Kidney glomerular epithelial cell (primary cell): ENCODE measurements at regions not wholly inside any gene's neighbourhood (a gene's known extent, or its start where the extent isn't known, plus 50 kb on each side); places are given as distances from the start of the nearest gene placed in this dataset.
A peak's percentile ranks its signal among the peaks of the same experiment; 100 is the strongest.

Experiments
- DNase-seq: peaks from one replicate; lab custom pipeline; 2025; lab: John Stamatoyannopoulos, UW

DNA sequence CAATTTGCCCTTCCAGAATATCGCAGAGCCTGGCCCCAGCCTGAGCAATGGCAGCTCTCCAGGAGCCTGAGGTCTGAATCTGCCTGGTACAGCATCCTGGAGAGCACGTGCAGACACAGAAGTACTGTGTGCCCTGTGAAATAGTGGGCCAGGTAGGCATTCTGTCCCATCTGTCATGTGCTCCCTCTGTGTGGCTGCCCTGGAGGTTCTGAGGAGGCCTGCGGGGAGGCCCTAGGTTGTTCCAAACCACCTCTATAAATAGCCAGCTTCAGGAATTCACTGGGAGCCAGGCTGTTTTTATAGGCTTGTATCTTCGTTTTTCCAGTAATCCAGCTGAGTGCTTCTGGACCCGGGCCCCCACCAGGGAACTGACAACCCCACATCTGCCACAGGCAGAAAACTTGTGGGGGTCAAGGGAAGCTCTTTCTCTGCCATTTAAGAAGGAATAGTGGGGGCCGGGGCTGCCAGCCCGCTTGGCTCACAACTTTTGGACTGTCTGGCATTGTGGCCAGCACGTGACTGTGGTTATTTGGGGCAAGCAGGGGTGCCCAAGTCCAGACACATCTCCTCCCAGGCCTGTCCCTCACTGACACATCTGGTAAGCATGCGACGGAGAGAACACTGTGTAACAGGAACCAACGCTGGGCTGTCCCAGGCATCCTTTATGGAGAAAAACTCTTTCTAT lies 356.3 kb upstream of the TNRC6C start:
- no peak for DNase-seq

DNA sequence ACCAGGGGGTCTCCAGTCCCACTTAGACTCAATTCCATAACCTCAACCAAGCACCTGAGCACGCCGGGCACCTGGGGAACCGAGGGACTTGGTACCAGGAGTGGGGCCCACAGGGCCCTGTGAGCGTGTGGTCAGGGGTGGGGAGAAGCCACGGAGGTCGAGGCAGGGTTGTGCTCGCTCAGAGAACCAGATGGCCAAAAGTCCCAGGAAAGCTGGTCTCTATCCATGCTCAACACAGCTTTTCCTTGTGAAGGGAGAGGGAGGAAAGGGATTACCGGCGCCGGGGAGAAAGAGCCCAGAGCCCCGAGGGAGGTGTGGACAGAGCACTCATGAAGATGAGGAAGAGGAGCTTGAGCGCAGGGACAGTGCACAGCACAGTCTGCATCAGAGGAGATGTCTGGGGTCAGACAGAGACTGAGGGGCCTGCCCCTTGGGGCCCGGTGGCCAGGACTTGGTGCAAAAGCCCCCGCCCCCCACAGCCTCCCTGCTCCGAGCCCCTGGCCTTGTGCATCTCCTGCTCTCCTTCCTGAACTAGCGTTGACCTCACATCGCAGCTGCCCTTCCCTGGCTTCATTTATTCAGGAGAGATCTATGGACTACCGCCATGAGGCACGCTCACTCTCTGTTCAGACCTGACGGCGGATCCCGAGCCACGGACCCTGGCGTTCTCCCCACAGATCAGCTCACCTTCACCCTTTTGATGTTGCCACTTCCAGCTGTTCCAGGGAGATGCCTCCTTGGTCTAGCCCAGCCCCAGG lies 355.4 kb upstream of the TNRC6C start:
- DNase-seq: no peak

DNA sequence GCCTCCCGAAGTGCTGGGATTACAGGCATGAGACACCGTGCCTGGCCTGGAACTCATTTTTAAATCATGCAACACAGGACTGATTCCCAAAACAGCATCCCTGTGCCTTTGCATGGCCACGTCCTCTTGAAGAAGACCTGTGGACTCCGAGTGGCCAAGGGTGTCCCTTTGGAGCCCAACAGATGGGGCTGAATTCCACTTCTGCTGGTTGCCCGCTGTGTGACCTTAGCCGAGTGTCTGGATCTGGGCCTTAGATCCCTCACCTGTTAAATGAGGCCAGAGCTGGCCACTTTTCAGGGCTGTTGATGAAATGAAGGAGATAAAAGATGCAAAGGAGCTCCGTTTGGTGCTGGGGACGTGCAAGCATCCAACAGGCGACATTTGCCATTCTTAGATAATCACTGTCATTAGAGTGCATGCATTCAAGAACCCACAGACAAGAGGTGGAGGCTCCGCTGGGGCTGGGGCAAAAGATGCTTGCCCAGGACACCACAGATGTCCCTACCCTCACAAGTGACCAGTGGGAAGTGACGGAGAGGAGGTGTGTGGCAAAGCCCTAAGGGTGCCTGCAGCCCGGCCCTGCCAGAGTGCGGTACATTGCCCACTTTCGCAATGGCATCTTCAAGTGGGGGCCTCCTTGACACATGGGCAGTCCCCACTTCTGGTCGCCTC lies 354.1 kb upstream of the TNRC6C start:
- no peak for DNase-seq

DNA sequence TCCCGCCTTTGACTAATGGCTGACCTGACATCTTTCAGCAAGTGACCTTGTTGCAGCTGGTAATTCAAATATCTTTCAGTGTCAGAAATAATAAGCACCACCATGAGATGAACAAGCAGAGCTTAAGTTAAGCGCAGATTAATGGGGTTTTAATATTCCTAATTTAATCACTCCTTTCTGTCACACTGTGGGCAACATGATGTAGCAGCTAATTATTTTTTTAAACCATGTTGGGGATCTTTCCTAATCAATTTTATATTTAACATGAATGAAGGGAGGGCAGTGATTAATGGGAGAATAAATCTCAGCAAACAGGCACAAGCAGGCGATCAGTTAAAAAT lies 353.6 kb upstream of the TNRC6C start:
- DNase-seq: no peak

DNA sequence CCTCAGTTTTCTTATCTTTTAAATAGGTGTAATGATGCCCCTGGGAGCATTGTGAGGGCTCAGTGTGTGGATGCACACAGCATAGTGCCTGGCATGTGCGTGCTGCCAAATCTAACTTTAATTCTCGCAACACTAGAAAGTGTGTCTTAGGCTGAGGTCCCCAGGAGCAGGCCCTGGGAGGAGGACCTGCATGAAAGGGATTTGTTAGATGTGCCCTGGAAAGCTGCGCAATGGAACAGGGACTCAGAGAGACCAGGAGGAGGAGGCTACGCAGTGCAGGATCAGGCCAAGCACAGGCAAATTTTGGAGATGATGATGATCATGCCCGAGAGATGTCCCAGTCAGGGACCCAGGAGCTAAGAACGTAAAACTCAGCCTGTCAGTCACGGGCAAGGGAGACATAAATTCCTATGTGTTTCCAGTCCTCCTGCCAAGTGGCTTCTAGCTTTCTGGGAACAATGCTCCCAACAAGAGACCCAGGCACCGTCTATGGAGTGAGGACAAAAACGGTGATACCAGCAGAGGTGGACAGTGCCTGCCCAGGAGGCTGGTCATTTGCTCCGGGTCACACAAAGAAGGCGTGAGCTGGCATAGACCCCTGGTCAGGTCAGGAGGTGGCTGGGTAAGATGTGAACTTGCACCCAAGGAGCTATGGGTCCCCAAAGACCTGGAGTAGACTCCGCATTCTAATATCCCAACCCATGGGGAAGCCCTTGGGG lies 352.2 kb upstream of the TNRC6C start:
- no peak for DNase-seq

DNA sequence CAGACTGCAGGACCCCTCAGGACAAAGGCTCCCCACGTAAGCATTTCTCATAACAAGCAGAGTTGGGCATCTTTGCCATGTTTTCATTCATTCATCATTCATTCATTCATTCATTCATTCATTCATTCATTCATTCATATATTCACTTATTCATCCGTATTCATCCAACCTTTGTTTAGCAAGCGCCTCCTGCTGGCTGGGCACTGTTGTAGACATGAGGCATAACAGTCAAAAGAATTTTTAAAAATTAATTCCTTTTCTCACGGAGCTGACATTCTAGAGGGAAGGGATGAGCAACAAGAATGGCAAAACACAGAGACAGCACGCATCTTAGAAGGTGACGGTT lies 351.7 kb upstream of the TNRC6C start:
- DNase-seq: no peak

DNA sequence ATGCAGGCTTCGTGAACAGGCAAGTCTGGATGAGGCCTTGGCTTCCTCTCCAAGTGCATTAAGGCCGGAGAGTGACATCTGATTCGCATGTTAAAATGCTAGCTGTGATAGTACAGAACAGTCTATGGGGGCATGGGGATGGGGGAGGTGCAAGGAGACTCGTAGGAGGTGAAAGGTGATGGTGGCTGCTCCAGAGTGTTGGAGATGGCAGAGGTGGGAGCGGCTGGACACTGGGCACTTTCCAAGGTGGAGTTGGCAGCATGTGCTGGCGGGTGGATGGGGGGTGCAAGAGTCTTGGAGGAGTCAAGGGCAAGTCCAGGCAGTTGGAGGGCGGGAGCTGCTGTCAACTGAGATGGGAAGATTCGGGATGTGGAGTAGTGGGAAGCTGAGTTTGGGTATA lies 350.9 kb upstream of the TNRC6C start:
- no peak for DNase-seq

DNA sequence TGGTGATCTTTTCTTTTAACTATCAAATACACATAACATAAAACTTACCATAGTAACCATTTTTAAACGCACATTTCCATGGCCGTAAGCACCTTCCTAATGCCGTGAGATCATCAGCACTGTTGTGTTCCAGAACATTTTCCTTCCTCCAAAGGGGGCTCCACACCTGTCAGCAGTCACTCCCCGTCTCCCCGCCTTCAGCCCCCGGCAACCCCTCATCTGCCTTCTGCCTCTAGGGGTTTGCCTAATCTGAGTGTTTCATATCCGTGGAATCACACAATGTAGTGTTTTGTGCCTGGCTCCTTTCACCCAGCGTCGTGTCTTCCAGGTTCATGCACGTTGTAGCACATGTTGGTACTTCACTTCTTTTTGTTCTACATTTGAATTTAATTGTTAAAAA lies 350.1 kb upstream of the TNRC6C start:
- no peak for DNase-seq

DNA sequence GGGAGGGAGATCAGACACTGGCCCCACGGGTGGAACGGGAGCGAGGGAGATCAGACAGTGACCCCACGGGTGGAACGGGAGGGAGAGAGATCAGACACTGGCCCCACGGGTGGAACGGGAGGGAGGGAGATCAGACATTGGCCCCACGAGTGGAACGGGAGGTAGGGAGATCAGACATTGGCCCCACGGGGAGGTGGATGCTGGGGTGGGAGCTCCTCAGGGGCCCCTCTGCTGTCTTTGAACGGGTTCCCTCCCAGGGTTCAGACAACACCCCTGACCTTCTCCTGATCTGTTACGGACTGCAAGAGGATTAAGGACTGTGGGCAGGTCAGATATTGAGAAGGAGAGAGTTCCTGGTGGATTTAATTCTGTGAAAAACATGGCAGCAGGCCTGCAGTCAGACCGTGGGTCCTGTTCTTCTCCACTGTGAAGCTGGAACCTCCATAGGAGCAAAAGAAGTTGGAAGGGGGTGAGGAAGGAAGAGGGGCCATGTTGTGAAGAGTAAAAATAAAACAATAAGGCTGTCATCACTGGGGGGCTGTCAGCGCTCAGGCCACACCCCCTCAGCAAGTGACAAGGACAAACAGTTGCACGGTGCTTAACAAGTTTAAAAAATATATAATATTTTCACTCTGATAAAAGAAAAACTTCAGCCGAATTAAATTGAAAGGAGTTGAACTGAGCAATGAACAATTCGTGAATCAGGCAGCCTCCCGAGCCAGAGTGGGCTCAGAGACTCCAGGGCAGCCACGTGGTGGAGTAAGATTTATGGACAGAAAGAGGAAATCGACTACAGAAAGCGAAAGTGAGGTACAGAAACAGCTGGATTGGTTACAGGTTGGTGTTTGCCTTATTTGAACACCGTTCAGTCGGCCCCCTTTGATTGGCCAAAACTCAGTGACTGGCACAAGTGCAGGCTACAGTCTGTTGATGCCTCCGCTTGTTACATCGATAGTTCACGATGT lies 348.7 kb upstream of the TNRC6C start:
- no peak for DNase-seq

DNA sequence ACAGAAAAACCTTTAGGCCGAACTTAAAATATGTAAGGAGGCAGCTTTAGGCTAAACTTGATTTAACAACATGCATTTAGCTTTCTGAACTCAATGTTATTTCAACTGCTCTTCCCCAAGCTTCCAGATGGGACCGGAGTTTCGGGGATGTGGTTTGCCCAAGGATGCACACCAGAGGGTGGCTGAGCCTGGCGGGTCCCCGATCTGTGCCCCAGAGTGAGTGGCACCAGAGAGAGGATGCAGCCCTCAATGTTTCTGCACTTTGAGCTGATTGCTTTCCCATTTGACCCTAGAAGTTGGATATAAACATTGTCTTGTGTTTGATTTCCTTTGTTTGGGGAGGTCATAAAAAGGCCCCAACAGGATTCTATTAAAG lies 348.0 kb upstream of the TNRC6C start:
- no peak for DNase-seq

DNA sequence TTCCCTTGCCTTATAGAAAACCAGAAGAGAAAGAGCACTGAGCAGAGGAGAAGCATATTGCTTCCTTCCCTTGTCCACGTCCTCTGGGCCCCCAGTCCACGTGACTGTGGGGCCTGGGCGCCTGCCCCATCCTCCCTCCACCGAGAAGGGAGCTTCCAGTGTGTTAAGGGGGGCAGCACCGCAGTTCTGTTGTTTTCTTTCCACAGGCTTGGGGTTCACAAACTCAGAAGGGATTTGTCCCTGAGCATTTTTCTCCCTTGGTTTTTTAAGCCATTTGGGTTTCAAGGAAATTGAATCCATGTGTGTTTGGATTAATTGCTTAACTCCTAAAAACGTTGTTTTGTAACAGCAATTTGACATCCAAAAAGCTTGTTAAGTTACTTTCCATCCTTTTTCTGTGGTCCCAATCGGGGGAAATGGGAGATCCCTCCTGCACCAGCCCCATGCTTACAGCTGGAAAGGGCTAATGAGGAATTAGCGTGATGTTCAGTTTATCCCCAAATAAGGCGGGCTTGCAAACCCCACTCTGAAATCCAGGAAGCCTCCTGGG lies 347.5 kb upstream of the TNRC6C start:
- DNase-seq: no peak

DNA sequence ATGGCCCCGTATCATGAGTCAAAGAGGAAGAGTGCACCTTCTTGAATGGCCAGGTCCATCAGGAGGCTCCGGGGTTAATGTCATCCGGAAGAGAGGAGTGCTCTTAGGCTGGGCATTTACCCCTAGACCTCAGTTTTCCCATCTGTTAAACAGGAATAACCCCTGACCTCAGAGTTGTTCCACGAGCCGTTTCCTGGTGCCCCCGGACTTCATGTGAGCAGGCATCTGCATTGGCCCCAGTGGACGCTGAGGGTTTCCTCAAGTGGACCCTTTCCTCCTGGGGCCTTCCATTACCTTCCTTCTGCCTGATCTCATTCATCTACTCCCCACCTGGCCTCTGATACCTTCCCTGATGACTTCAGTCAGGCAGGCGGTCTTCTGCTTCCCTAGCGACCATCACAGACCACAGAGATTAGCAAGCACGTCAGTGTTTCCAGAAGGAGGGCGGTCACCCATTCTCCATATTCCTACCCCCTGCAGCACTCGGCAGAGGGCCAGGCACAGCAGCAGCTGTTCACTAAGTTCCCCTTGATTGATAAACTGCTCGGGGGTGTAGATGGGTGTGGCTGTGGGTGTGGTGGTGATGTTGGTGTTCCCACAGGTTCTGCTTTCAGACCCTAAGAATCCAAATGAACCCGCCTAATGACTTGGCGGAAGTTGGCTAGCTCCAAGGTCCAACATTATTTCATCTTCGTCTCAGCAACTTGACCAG lies 346.6 kb upstream of the TNRC6C start:
- DNase-seq: no peak

DNA sequence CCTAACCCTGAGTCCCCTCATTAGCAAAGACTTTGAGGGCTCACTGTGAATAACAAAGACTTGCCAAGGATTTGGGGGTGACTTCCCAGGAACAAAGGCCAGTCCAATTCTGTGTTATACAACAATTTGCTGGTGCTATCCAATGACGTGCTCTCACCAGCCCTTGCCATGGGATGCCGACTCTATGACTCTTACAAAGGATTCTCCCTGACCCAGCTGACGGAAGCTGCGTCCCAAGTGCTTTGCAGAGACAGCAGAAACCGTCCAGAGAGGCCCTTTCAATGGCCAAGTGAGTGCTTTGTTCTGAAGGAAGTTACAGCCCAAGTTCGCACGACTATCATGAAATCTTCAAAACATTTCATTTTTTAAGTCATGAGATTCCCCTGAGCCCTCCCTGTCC lies 345.3 kb upstream of the TNRC6C start:
- DNase-seq: no peak

DNA sequence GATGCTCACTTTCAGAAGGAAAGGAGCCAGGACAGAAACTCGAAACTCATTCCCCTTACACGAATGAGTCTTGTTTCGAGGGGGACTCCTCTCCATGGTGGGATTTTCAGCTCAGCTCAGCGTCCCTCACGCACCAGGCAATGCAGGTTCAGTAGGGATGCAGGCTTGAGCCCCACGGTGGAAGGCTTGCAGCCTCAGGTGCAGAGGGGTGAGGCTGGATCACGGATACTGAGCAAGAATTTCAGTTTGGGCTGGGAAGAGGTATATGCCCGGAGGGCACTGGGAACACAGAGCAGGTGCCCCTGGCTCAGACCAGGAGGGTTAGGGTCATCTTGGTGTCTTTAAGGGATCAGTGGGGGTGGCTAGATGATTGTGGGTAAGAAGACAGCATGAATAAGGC lies 344.9 kb upstream of the TNRC6C start:
- DNase-seq: no peak

DNA sequence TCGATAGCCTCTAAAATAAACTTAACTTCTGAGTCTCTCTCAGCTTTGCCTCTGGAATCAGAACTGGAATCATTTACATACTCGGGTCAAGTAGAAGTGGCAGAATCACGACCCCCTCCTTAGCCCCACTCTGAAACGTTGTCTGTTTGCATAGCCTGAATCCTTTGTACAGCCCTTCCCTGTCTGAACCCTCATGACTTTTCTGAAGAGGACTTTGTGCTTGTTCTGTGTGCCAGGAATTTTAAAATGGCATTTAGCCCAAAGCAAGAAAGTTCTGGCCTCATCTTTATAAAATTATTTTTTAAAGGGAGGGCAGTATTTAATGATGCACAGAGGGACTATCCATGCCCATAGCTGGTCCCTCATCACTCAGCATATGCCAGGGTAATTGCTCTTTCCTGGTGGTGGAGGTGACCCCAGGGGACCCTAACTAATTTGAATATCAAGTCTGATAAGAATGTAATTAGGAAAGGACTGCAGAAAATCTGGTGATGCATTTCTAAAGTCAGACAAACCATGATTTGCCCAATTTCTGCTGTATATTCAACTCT lies 342.7 kb upstream of the TNRC6C start:
- DNase-seq: no peak

DNA sequence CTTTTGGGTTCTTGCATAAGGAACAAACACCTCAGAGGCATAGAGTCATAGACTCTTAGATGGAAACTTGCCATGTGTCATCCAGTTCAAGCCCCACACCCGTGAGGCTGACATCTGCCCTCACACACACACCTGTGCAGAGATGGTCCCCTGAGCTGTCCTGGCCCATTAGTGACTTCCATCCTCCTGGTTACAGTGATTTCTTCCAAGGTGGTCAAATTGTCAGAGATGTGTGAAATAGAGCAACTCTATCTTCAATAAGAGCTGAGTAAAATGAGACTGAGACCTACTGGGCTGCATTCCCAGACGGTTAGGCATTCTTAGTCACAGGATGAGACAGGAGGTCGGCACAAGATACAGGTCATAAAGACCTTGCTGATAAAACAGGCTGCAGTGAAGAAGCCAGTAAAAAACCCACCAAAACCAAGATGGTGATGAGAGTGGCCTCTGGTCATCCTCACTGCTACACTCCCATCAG lies 342.2 kb upstream of the TNRC6C start:
- peak; percentile 15 for DNase-seq

DNA sequence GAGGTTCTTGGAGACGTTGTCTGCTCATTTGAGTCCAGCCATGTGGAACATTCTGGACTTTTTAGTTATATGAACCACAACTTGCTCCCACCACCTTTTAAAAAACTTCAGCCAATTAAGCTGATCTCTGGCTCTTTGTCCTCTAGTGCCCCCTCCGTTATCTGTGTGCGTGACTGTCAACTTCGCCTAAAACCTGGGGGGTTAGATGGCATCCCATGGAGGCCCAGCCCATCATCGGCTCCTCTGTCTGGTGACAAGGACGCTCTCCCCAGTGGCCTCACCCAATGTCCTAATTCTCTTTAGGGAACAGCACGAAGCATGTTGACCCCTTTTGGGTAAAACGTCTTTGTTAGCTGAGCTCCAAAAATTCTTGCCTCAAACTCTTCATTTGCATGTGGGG lies 341.0 kb upstream of the TNRC6C start:
- no peak for DNase-seq

DNA sequence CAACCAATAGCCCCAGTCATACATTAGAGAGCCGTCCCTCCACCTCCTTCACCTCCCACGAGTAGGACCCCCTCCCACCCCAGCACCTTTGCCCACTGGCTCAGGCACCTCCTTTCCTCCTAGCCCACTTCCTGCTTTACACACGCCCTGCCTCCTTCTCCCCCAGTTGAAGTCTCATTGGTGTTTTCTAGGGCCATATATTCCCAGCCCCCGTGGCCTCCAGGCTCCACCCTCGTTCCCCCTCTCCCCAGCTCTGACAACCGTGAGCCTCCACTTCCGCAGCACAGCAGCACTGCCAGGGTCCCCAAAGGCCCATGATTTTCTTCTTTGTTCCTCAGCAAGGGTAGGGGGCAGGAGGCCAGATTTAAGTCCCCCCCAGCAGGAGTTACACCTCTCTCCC lies 340.3 kb upstream of the TNRC6C start:
- DNase-seq: no peak

DNA sequence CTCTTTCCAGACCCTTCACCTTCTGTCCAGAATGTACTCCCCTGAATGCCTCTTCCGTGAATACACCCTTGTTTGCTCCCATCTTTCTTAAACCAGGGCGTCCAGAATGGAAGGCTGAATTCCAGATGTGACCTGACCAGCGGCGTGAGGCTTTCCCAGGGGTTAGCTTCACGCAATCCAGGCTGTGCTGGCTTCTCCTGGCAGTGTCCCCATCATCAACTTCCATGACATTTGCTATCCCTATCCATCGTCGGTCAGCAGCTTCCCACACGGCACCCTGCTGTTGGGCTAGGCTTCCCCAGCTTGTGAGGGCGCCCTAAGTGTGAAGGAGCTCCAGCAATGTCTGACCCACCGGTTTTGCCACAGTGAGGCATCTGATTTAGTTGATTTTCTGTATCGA lies 339.8 kb upstream of the TNRC6C start:
- DNase-seq: no peak

DNA sequence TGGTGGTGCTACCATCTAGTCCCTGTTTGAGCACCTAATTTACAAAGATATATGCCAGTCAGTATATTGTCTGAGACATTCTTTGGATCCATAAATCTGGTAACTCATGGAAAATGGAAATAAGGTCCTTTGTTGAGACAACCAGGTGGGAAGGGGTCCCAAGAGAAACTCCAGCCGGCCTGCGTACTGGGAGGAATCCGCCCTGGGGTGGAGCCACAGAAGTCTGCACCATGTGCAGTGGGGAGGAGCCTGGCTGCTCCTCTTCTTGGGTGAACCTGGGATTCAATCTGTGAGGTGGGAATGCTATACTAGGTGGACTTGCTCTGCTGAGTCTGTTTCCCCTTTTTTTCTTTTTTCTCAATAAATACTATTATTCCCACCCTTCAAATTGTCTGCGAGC lies 339.2 kb upstream of the TNRC6C start:
- DNase-seq: no peak
